ENCODE measurements at regions not wholly inside any gene's neighbourhood (a gene's known extent, or its start where the extent isn't known, plus 50 kb on each side); places are given as distances from the start of the nearest gene placed in this dataset.

DNA sequence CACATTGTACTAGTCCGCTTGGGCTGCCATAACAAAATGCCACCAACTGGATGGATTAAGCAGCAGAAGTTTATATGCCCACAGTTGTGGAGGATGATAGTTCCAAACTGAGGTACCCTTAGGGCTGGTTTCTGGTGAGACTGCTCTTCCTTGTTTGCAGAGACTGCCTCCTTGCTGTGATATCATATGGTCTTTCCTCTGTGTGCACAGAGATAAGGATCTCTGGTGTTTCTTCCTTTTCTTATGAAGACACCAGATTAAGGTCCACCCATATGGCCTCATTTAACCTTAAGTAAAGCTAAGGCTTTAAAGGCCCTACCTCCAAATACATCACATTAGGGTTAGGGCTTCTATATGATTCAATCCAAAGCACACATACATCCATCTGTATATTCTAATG, 738.2 kb upstream of the GCFC2 start:
- no peak for DNase-seq (ENCODE audit: low read depth)
- TF ChIP-seq, protein P1, sequence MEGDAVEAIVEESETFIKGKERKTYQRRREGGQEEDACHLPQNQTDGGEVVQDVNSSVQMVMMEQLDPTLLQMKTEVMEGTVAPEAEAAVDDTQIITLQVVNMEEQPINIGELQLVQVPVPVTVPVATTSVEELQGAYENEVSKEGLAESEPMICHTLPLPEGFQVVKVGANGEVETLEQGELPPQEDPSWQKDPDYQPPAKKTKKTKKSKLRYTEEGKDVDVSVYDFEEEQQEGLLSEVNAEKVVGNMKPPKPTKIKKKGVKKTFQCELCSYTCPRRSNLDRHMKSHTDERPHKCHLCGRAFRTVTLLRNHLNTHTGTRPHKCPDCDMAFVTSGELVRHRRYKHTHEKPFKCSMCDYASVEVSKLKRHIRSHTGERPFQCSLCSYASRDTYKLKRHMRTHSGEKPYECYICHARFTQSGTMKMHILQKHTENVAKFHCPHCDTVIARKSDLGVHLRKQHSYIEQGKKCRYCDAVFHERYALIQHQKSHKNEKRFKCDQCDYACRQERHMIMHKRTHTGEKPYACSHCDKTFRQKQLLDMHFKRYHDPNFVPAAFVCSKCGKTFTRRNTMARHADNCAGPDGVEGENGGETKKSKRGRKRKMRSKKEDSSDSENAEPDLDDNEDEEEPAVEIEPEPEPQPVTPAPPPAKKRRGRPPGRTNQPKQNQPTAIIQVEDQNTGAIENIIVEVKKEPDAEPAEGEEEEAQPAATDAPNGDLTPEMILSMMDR (IDR thresholded peaks at IDR 0.05; ENCODE audit: insufficient read depth, low read depth, low read length, missing control alignments), result no peak

DNA sequence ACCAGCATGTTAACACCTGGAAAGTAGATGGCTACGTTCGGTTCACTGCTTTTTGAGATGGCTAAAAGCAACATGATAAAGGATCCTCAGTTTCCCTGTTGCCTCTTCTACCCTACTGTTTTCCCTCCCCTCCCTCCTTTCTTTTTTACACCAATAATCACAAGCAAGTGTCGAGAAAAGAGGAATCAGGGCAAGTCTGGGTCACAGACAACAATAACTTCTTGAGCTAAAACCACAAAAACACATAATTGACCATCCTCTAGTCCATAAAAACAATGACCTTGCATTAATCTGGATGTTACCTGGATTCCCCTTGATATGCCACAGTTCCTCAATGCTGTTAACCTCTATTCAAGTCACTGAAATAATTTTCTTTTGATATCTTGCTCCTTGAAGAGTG, 736.6 kb upstream of the GCFC2 start:
- DNase-seq (ENCODE audit: low read depth), result no peak
- no peak overlapping the region for H3K4me3 ChIP-seq (ENCODE audit: low read depth, low read length)
- TF ChIP-seq, protein P1 (IDR thresholded peaks at IDR 0.05; ENCODE audit: insufficient read depth, low read depth, low read length, missing control alignments), result no peak

More for the DNA sequence above, 738.2 kb upstream of the GCFC2 start:
- H3K4me3 ChIP-seq (ENCODE audit: low read depth, low read length), result no peak overlapping the region

DNA sequence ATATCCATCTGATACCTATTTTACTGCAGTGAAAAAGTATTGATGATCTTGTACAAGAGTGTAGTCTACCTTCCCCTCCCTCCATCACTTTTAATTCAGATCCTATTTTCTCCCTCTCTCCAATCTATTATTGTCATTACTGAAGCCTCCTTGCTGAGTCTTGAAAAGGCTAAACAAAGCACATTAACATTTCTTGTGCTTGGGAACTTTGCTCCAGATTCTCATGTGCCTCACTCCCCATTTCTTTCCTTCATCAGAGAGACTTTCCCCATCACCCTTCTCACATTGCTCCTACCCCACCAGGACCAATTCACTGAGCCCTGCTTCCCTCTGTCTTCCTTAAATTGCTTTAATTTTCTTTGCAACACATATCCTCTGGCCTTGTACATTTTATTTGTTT, 736.2 kb upstream of the GCFC2 start:
- H3K4me3 ChIP-seq (ENCODE audit: low read depth, low read length), result no peak overlapping the region
- TF ChIP-seq, protein P1 (IDR thresholded peaks at IDR 0.05; ENCODE audit: insufficient read depth, low read depth, low read length, missing control alignments), result no peak
- no peak for DNase-seq (ENCODE audit: low read depth)

DNA sequence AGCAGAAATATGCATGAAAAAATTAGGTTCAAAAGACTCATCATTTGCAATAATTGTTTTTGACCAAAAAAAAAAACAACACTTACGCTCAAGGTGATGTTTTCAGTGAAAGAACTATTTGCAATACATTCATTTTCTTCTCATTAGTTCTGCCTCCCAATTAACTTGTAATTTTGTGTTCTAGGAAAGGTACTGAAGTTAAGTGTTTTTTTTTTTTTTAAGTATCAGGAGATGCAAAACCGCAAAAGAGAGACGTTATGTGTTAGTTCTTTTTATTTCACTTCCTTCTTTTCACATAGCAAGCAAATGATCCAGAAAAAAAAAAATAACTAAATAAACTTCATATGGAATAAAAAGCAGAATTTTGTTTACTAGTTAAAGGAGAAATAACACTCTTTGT, 735.2 kb upstream of the GCFC2 start:
- TF ChIP-seq, protein P1 (IDR thresholded peaks at IDR 0.05; ENCODE audit: insufficient read depth, low read depth, low read length, missing control alignments), result no peak

DNA sequence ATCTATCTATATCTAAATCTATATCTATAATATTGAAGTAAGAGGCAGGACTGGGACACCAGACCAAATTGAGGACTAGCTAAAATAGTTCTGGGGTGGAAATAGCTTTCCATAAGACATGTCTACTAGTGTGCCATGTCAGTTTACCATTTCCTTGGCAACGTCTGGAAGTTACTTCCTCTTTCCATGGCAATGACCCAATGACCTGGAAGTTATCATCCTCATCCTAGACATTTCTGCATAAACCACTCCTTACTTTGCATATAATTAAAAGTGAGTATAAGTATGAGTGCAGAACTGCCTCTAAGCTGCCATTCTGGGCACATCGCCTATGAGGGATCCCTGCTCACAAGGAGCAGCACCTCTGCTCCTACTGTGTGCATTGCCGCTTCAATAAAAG, 734.0 kb upstream of the GCFC2 start:
- DNase-seq (ENCODE audit: low read depth), result no peak
- H3K4me3 ChIP-seq (ENCODE audit: low read depth, low read length), result no peak overlapping the region
- TF ChIP-seq, protein P1 (IDR thresholded peaks at IDR 0.05; ENCODE audit: insufficient read depth, low read depth, low read length, missing control alignments), result no peak

More for the DNA sequence above, 735.2 kb upstream of the GCFC2 start:
- no peak overlapping the region for H3K4me3 ChIP-seq (ENCODE audit: low read depth, low read length)
- DNase-seq (ENCODE audit: low read depth), result no peak

DNA sequence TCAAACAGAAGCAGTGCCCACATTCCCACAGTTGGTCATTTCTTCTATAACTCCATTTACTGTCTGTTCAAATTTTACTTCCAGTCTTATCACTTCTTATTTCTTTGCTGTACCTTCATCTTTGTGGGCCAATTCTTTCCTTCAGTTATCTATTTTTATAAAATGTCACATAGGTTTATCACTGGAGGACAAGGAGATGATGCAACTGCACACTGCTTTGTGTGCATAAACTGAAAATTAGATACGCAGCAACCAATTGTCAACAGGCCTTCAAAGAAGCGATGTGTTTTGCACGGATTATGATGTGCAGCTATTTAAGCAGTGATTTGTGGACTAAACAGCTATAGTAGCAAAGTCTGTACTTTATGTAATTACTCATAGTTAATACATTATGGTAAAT, 726.8 kb upstream of the GCFC2 start:
- H3K4me3 ChIP-seq (ENCODE audit: low read depth, low read length), result no peak overlapping the region
- no peak for DNase-seq (ENCODE audit: low read depth)
- TF ChIP-seq, protein P1 (IDR thresholded peaks at IDR 0.05; ENCODE audit: insufficient read depth, low read depth, low read length, missing control alignments), result no peak

DNA sequence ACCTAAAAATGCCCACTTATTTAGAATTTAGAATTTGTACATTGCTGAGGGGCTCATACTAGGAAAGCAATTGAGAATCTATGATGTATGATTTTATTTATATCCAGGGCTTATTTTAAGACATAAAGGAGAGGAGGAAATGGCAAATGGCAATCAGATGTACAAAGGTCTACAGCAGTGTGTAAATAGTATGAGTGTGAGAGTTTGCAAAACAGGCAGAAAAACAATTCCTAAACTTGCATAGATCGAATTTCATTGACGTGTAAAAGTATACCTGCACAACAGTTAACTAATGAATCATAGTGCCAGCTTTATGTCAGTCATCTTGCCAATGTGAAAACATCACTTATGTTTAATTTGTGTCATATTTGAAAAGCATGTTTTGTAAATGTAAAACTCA, 718.7 kb upstream of the GCFC2 start:
- H3K4me3 ChIP-seq (ENCODE audit: low read depth, low read length), result no peak overlapping the region
- no peak for DNase-seq (ENCODE audit: low read depth)
- TF ChIP-seq, protein P1 (IDR thresholded peaks at IDR 0.05; ENCODE audit: insufficient read depth, low read depth, low read length, missing control alignments), result no peak

Measured in GM12865 (cell line).